Mammary epithelial cell (primary cell): ENCODE measurements at regions not wholly inside any gene's neighbourhood (a gene's known extent, or its start where the extent isn't known, plus 50 kb on each side); places are given as distances from the start of the nearest gene placed in this dataset.

Source experiments
- EZH2 ChIP-seq: IDR thresholded peaks from 2 replicates; pipeline ENCODE4 v1.6.1; 2012; ENCODE audit warnings: low read length, inconsistent platforms, borderline replicate concordance
- TF ChIP-seq, protein P1 (sequence below), 2 donors: IDR thresholded peaks in 1 of 2; conservative IDR thresholded peaks in 1 of 2; 2 replicates each; pipeline ENCODE4 v1.5.1; 2011 to 2012; ENCODE audit warnings: inconsistent platforms in 2 of 2, low read length in 2 of 2, mild to moderate bottlenecking in 2 of 2, control low read depth in 1 of 2, low read depth in 1 of 2; ENCODE audit not compliant: insufficient read depth in 1 of 2; ENCODE audit errors: extremely low read depth in 1 of 2

DNA sequence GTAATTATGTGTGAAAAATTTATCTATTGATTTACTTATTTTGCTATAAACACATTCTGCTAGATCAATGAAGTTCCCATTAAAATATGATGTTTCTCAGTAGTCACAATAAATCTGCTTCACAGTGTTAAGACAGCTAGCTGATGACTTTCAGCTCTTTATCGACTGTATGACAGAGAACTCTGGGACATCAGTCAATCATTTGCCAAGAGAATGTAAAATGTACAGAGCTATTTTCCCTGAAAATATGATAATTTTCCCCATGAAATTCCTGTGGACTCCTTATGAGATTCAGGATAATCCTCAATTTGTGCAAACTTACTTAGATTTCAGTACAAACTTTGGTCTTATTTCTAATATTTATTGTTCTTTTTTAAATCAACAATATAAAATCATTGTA is 430.5 kb downstream of the SLITRK6 start:
- no peak for TF ChIP-seq EZH2
- TF ChIP-seq, protein P1, sequence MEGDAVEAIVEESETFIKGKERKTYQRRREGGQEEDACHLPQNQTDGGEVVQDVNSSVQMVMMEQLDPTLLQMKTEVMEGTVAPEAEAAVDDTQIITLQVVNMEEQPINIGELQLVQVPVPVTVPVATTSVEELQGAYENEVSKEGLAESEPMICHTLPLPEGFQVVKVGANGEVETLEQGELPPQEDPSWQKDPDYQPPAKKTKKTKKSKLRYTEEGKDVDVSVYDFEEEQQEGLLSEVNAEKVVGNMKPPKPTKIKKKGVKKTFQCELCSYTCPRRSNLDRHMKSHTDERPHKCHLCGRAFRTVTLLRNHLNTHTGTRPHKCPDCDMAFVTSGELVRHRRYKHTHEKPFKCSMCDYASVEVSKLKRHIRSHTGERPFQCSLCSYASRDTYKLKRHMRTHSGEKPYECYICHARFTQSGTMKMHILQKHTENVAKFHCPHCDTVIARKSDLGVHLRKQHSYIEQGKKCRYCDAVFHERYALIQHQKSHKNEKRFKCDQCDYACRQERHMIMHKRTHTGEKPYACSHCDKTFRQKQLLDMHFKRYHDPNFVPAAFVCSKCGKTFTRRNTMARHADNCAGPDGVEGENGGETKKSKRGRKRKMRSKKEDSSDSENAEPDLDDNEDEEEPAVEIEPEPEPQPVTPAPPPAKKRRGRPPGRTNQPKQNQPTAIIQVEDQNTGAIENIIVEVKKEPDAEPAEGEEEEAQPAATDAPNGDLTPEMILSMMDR (conservative IDR thresholded peaks at IDR 0.05 in 1 of 2, IDR thresholded peaks at IDR 0.05 in 1 of 2; ENCODE audit: extremely low read depth in 1 of 2, insufficient read depth in 1 of 2, low read depth in 1 of 2, low read length in 2 of 2): no peak
